ENCODE measurements at regions not wholly inside any gene's neighbourhood (a gene's known extent, or its start where the extent isn't known, plus 50 kb on each side); places are given as distances from the start of the nearest gene placed in this dataset.
"Not testable (repeated sequence)": the region's sequence is repeated elsewhere in the genome, so short reads cannot be mapped to it uniquely, and the experiment has no call there.

GRCh38 chr6:147983581-147984366 lies 358.9 kb upstream of the SASH1 start:
- no peak for DNase-seq

GRCh38 chr6:147986846-147987245 lies 355.8 kb upstream of the SASH1 start:
- DNase-seq: no peak

- DNase-seq: no peak
Observed at GRCh38 chr6:147990159-147990558, 352.5 kb upstream of the SASH1 start.

- no peak for DNase-seq
Observed at GRCh38 chr6:147991961-147992360, 350.7 kb upstream of the SASH1 start.

- no peak for DNase-seq
Observed at GRCh38 chr6:147999001-147999540, 343.6 kb upstream of the SASH1 start.

- DNase-seq: no peak
Observed at GRCh38 chr6:148001844-148002642, 340.6 kb upstream of the SASH1 start.

- DNase-seq: no peak
Observed at GRCh38 chr6:148004651-148005050, 338.0 kb upstream of the SASH1 start.

GRCh38 chr6:148005806-148006205 lies 336.8 kb upstream of the SASH1 start:
- no peak for DNase-seq

- DNase-seq: not testable (repeated sequence)
Observed at GRCh38 chr6:148010516-148010915, 332.1 kb upstream of the SASH1 start.

- no peak for DNase-seq
Observed at GRCh38 chr6:148016013-148016412, 326.6 kb upstream of the SASH1 start.

GRCh38 chr6:148021165-148021564 lies 321.5 kb upstream of the SASH1 start:
- DNase-seq: no peak

GRCh38 chr6:148021699-148022098 lies 320.9 kb upstream of the SASH1 start:
- no peak for DNase-seq

- DNase-seq: not testable (repeated sequence)
Observed at GRCh38 chr6:148022279-148022678, 320.4 kb upstream of the SASH1 start.

GRCh38 chr6:148027201-148027600 lies 315.4 kb upstream of the SASH1 start:
- no peak for DNase-seq

- no peak for DNase-seq
Observed at GRCh38 chr6:148035806-148036390, 306.7 kb upstream of the SASH1 start.

- DNase-seq: no peak
Observed at GRCh38 chr6:148037496-148037895, 305.1 kb upstream of the SASH1 start.

GRCh38 chr6:148041546-148041945 lies 301.1 kb upstream of the SASH1 start:
- DNase-seq: no peak

- DNase-seq: no peak
Observed at GRCh38 chr6:148042536-148042935, 300.1 kb upstream of the SASH1 start.

- no peak for DNase-seq
Observed at GRCh38 chr6:148044261-148044751, 298.3 kb upstream of the SASH1 start.

GRCh38 chr6:148044921-148045320 lies 297.7 kb upstream of the SASH1 start:
- DNase-seq: no peak

- no peak for DNase-seq
Observed at GRCh38 chr6:148053209-148053608, 289.4 kb upstream of the SASH1 start.

GRCh38 chr6:148053796-148054195 lies 288.8 kb upstream of the SASH1 start:
- DNase-seq: no peak

GRCh38 chr6:148054219-148054618 lies 288.4 kb upstream of the SASH1 start:
- no peak for DNase-seq

Measured in activated CD4-positive, alpha-beta T cell treated with anti-CD3 and anti-CD28 coated beads, Interleukin-2, amount 50 U/mL, for 16 hours (primary cell).